Brain microvascular endothelial cell (primary cell): ENCODE measurements at regions not wholly inside any gene's neighbourhood (a gene's known extent, or its start where the extent isn't known, plus 50 kb on each side); places are given as distances from the start of the nearest gene placed in this dataset.

Experiments used
- DNase-seq: peaks from one replicate; pipeline ENCODE4 v3.0.0-alpha.2; 2020
- H3K27ac ChIP-seq: fragments of 250-450 bp; sonication (Bioruptor Pico); 2 replicates; pipeline ENCODE4 v1.5.1; 2020; ENCODE audit warnings: mild to moderate bottlenecking, moderate library complexity
- H3K27me3 ChIP-seq: fragments of 250-450 bp; sonication (Bioruptor Pico); replicated peaks from 2 replicates; pipeline ENCODE4 v1.5.1; 2020; ENCODE audit warnings: mild to moderate bottlenecking
- H3K36me3 ChIP-seq: fragments of 250-450 bp; sonication (Bioruptor Pico); replicated peaks from 2 replicates; pipeline ENCODE4 v1.5.1; 2020; ENCODE audit warnings: mild to moderate bottlenecking
- H3K4me3 ChIP-seq: 2 replicates; pipeline ENCODE4 v1.5.1; 2011; ENCODE audit warnings: low read depth, mild to moderate bottlenecking, control low read depth, low read length, moderate library complexity
- in situ Hi-C: cut with HindIII; loops from 2 replicates; pipeline ENCODE4 v1.10.0; 2017; ENCODE audit warnings: low sequenced_read_pairs, low pct_ligation_motif_present
- TF ChIP-seq, protein P1 (sequence below): IDR thresholded peaks from 2 replicates; pipeline ENCODE4 v1.5.1; 2011; ENCODE audit warnings: low read depth, mild to moderate bottlenecking, moderate library complexity, low read length, control low read depth, inconsistent platforms; ENCODE audit errors: missing control alignments

DNA sequence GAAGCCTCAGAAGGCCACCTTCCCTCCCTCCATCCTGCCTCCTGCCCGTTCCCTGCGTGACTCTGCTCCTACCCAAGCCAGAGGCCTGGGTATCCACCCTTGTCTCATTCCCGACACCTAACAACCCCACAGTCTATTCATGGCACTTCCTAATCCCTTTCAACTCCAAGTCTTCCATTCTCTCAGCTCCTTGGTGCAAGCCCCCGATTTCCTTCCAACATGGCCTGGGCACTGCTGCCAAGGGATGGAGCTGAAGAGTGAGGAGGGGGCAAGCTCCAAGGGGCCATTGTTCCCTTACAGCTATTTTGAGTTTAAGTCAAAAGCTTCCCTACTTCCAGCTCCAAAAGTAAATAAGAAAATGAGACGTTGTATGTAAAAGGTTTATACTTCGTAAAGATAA lies 84.8 kb upstream of the ASB18 start:
- H3K27ac ChIP-seq: no peak overlapping the region
- in situ Hi-C loops: loop anchor here (25.0 kb wide), 1 partner anchor 713 kb away; no protein-coding TSS in a partner anchor
- no peaks in the 10 kb centered on the region for H3K36me3 ChIP-seq
- no peak overlapping the region for H3K4me3 ChIP-seq
- TF ChIP-seq, protein P1, sequence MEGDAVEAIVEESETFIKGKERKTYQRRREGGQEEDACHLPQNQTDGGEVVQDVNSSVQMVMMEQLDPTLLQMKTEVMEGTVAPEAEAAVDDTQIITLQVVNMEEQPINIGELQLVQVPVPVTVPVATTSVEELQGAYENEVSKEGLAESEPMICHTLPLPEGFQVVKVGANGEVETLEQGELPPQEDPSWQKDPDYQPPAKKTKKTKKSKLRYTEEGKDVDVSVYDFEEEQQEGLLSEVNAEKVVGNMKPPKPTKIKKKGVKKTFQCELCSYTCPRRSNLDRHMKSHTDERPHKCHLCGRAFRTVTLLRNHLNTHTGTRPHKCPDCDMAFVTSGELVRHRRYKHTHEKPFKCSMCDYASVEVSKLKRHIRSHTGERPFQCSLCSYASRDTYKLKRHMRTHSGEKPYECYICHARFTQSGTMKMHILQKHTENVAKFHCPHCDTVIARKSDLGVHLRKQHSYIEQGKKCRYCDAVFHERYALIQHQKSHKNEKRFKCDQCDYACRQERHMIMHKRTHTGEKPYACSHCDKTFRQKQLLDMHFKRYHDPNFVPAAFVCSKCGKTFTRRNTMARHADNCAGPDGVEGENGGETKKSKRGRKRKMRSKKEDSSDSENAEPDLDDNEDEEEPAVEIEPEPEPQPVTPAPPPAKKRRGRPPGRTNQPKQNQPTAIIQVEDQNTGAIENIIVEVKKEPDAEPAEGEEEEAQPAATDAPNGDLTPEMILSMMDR: no peak
- no peak for DNase-seq
- no peaks in the 10 kb centered on the region for H3K27me3 ChIP-seq

DNA sequence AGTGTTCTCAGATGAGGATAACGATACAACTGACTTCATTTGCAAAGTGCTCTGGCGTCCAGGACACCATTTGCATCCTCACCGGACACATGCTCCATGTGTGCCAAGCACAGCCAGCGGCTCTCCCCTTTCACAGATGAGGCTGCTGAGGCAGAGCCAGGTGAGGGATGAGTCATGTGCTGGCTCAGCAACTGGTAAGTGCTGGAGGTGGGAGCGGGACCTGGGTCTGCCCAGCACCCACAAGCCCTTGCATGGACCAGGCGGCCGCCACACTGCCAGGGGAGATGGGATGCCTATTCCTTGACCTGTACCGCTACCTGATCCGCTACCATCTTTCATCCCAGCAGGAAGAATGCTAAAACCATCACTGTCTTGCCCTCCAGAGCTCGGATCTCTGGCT lies 86.2 kb upstream of the ASB18 start:
- no peak for DNase-seq
- no peak overlapping the region for H3K27ac ChIP-seq
- no peak overlapping the region for H3K4me3 ChIP-seq
- no peaks in the 10 kb centered on the region for H3K36me3 ChIP-seq
- no peaks in the 10 kb centered on the region for H3K27me3 ChIP-seq
- TF ChIP-seq, protein P1: no peak
- in situ Hi-C loops: no loop called here

DNA sequence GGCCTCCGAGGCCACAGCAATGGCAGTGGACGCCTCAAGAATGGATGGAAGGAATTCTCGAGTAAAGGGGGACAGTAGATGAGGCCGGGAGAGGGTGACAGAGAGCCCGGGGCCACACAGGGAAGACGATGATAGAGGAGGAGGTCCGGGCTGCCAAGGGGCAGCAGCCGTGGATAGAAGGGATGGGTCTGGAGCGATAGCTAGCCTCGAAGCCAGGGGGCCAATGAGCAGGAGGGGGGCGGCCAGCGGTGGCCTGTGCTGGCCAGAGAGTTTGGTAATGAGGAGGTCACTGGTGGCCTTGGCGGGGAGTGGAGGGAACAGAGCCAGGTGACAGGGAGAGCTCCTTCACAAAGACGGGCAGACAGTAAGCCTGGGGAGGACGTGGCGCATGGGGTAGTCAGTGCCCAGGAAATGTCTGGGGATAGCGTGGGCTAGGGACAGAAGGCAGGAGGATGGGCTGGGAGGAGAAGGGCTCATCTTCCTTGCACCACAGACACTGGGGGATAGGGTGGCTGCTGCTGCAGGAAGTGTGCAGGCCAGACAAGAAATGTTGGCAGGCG lies 87.8 kb upstream of the ASB18 start:
- no peak for DNase-seq
- H3K4me3 ChIP-seq: no peak overlapping the region
- TF ChIP-seq, protein P1: no peak
- H3K27ac ChIP-seq: no peak overlapping the region
- in situ Hi-C loops: no loop called here
- H3K36me3 ChIP-seq: no peaks in the 10 kb centered on the region
- no peaks in the 10 kb centered on the region for H3K27me3 ChIP-seq

DNA sequence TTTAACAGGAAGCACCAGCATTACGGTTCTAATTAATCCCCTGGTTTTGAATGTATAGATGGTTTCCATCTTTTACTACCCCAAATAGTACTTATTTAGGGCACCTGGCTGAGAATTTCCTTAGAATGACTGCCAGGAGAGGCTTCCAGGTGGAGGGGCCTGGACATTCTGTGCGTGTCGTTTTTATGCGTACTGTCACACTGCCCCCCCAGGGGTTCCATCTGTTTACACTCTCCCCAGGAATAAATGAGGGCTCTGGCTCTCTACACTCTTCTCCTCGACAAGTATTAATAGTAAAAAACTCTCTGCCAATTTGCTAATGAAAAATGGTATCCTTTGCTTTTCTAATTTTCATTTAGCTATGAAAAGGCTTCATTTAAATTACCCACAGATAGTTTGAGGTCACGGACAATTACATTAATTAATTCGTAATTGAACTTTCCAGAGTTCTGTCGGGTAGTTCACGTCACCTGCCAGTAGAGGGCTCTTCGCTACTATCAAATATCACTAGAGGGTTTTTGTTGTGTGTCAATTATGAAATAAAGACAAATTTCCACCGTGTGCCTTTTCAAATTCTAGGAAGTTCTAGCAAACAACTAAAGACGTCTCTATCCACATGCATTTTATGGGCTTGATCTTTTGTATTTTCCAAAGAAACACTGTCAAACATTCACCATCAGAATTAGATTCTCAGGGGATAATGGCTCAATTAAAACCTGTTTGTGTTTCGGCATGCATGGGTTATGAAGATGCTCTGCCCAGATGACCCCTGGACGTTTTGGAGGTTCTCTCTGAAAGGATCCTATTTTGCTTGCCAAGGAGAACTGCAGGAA lies 88.8 kb upstream of the ASB18 start:
- Histone ChIP-seq H3K27me3 (no peaks in the 10 kb centered on the region), H3K27ac (no peak overlapping the region), H3K4me3 (no peak overlapping the region), H3K36me3 (no peaks in the 10 kb centered on the region)
- in situ Hi-C loops: no loop called here
- TF ChIP-seq, protein P1: peak; percentile 82
- peak; percentile 17 for DNase-seq

DNA sequence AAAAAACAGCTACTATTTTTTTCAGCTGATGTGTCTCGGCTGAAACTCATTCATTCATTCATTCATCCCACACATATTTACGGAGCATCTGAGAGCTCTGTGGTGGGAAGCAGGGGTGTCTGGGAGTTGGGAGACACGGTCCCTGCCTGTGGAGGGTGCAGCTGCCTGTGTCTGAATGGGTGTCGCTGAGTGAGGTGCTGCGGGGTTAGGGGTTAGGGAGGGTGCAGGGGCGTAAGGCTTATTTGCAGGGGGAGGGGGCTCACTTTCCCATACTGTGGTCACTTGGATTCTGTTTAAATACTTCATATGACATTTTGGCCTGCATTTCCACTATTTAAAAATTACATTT lies 89.4 kb upstream of the ASB18 start:
- no peak for DNase-seq
- TF ChIP-seq, protein P1: no peak
- no peak overlapping the region for H3K4me3 ChIP-seq
- in situ Hi-C loops: no loop called here
- H3K36me3 ChIP-seq: no peaks in the 10 kb centered on the region
- H3K27me3 ChIP-seq: no peaks in the 10 kb centered on the region
- no peak overlapping the region for H3K27ac ChIP-seq
